Small intestine (tissue), 7 donors: ENCODE measurements at regions not wholly inside any gene's neighbourhood (a gene's known extent, or its start where the extent isn't known, plus 50 kb on each side); places are given as distances from the start of the nearest gene placed in this dataset.

Experiments
- DNase-seq, 2 donors: peaks; one replicate each; pipeline versions ENCODE4 v3.0.0 to v3.0.0-alpha.2; 2013
- FAIRE-seq: peaks from 2 replicates; lab custom pipeline; 2012; peaks lifted over from hg19 to GRCh38; lab: Jason Lieb, UNC
- H3K27ac ChIP-seq, 3 donors: one replicate each; pipeline ENCODE4 v1.5.1; 2013; ENCODE audit warnings: low read length in 2 of 3, mild to moderate bottlenecking in 2 of 3, control low read depth in 1 of 3, inconsistent platforms in 1 of 3, low read depth in 1 of 3, moderate library complexity in 1 of 3
- H3K27me3 ChIP-seq, 3 donors: one replicate each; pipeline ENCODE4 v1.6.1; 2013; ENCODE audit warnings: low read length in 3 of 3, inconsistent platforms in 1 of 3; ENCODE audit not compliant: control insufficient read depth in 3 of 3, insufficient read depth in 3 of 3
- H3K36me3 ChIP-seq, 3 donors: one replicate each; pipeline ENCODE4 v1.6.1; 2013; ENCODE audit warnings: low read length in 3 of 3, inconsistent platforms in 1 of 3, low read depth in 1 of 3, mild to moderate bottlenecking in 1 of 3, moderate library complexity in 1 of 3; ENCODE audit not compliant: control insufficient read depth in 3 of 3, insufficient read depth in 2 of 3
- H3K4me1 ChIP-seq, 3 donors: one replicate each; pipeline ENCODE4 v1.6.1; 2013; ENCODE audit warnings: low read length in 2 of 3, inconsistent platforms in 1 of 3, low read depth in 1 of 3, mild to moderate bottlenecking in 1 of 3, moderate library complexity in 1 of 3; ENCODE audit not compliant: control insufficient read depth in 3 of 3, insufficient read depth in 2 of 3
- H3K4me3 ChIP-seq, 3 donors: one replicate each; pipeline ENCODE4 v1.5.1; 2013; ENCODE audit warnings: low read length in 3 of 3, control low read depth in 1 of 3, inconsistent platforms in 1 of 3, low read depth in 1 of 3, mild to moderate bottlenecking in 1 of 3, moderate library complexity in 1 of 3
- H3K9me3 ChIP-seq, 2 donors: one replicate each; pipeline ENCODE4 v1.6.1; 2013; ENCODE audit warnings: low read depth in 1 of 2, low read length in 1 of 2; ENCODE audit not compliant: control insufficient read depth in 2 of 2, insufficient read depth in 1 of 2
- WGBS, 3 donors: extraction: QIAGEN DNeasy Blood & Tissue Kit; methylation state at CpG; one replicate each; pipeline ENCODE4 v1.1.7; 2013; 5-methylcytosine and 5-hydroxymethylcytosine counted together
- donor health status: healthy with polysubstance abuse.
- donor health status: control.
- donor health status: control.
- donor health status: Bipolar disorder and iron deficiency.
- donor health status: healthy.

GRCh38 chr12:28066879-28067278 lies 94.3 kb upstream of the PTHLH start:
- FAIRE-seq = no peak

GRCh38 chr12:28068467-28068866 lies 95.9 kb upstream of the PTHLH start:
- Histone ChIP-seq H3K9me3 (no peaks in the 10 kb centered on the region), H3K36me3 (no peaks in the 10 kb centered on the region), H3K4me1 (no peaks in the 10 kb centered on the region), H3K27ac (no peak overlapping the region), H3K27me3 (no peaks in the 10 kb centered on the region), H3K4me3 (no peak overlapping the region)
- no peak for DNase-seq
- no peak for FAIRE-seq

More at GRCh38 chr12:28066879-28067278, 94.3 kb upstream of the PTHLH start:
- no peaks in the 10 kb centered on the region for H3K4me1 ChIP-seq
- DNase-seq = no peak
- 94 to 96% (median 96%) methylated on average over 1 of the region's 1 CpG for WGBS, 3 donors
- no peaks in the 10 kb centered on the region for H3K27me3 ChIP-seq
- no peak overlapping the region for H3K4me3 ChIP-seq
- no peaks in the 10 kb centered on the region for H3K36me3 ChIP-seq
- no peak overlapping the region for H3K27ac ChIP-seq
- no peaks in the 10 kb centered on the region for H3K9me3 ChIP-seq

DNA sequence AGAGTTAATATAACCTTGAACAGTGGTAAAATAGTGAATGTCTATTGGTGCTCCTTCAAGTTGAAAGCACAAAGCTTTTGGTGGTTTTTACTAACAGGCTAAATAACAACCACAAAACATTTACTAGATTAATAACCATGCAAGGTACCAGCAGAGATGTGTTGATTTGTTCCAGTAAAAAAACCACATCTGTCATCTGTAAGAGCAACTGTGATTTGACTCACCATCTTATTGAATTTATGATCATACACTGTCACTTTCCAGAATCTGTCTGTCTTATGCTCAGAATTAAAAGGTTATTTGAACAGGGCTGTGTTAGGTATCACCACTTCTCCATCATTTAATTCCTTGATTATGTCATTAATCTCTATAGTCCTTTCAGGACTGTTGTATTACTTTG lies 107.0 kb upstream of the PTHLH start:
- no peaks in the 10 kb centered on the region for H3K9me3 ChIP-seq
- no peak overlapping the region for H3K27ac ChIP-seq
- no peaks in the 10 kb centered on the region for H3K27me3 ChIP-seq
- FAIRE-seq (no peak), DNase-seq (no peak)
- H3K4me1 ChIP-seq = no peaks in the 10 kb centered on the region
- no peak overlapping the region for H3K4me3 ChIP-seq
- H3K36me3 ChIP-seq = no peaks in the 10 kb centered on the region

DNA sequence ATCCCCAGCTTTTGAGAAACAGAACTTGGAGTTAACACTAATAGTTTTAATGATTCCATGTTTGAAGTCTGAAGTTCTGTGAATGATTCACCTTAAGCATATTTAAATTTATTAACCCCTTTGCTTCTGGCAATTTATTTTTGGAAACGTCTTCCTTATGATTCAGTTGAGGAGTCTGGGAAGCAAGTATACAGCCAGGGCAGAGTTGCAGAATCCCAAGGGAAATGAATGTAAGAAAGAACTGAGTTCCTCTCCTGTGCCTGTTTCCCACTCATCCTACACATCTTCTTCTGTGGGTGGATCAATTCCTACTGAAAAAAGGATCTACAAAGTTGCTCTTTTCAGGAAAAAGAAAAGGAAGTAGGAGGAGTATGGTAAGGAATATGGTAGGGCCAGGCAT lies 108.2 kb upstream of the CCDC91 start:
- 13 to 38% (median 24%) methylated on average over 1 of the region's 1 CpG for WGBS, 3 donors
- Histone ChIP-seq H3K4me3 (no peak overlapping the region), H3K9me3 (no peaks in the 10 kb centered on the region), H3K27ac (no peak overlapping the region), H3K36me3 (no peaks in the 10 kb centered on the region), H3K4me1 (no peaks in the 10 kb centered on the region), H3K27me3 (no peaks in the 10 kb centered on the region)
- DNase-seq = no peak
- no peak for FAIRE-seq

DNA sequence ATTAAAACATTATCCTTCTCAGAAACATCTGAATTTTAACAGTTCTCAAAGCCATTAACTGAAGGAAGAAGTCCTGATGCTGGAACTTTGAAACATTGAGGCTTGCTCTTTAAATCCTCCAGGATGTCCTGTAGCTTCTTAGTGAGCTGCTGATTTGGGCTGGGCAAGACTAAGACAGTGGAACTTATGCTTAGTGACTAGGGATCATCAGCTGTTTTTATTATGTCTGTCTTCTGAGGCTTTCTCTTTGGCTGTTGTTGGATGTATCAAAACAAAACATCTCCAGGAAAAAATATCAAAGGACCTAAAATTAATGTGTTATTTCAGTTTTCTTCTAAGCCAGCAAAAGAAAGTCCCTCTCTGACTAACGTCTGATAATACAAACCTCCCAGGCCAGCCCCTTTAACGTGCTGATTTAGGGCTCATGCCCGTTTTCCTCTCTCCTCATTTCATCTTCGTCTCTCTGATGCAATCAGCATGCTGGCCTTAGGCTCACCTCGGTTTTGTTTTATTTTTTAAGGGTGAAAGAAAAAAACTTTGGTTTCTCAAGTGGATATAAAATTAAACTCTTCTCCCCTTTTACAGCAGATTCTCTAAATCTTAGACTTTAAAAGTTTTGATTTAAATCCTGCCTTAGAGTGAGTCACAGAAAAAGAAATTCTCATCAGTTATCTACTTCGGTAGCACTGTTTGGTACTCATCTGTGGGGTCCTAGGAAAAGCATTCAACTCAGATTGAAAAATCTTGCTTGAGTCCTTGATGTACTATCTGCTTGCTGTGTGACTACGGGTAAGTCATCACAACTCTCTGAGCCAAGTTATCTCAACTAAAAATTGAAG lies 106.2 kb upstream of the CCDC91 start:
- 56 to 62% (median 61%) methylated on average over 7 of the region's 7 CpGs for WGBS, 3 donors
- Histone ChIP-seq H3K4me3 (no peak overlapping the region), H3K9me3 (no peaks in the 10 kb centered on the region), H3K27me3 (no peaks in the 10 kb centered on the region), H3K4me1 (no peaks in the 10 kb centered on the region), H3K27ac (no peak overlapping the region), H3K36me3 (no peaks in the 10 kb centered on the region)
- no peak for FAIRE-seq
- no peak for DNase-seq

GRCh38 chr12:28086521-28087155 lies 103.6 kb upstream of the CCDC91 start:
- FAIRE-seq = no peak
- 53 to 67% (median 62%) methylated on average over 8 of the region's 8 CpGs for WGBS, 3 donors
- Histone ChIP-seq H3K36me3 (no peaks in the 10 kb centered on the region), H3K9me3 (no peaks in the 10 kb centered on the region), H3K27me3 (no peaks in the 10 kb centered on the region), H3K27ac (no peak overlapping the region), H3K4me1 (no peaks in the 10 kb centered on the region), H3K4me3 (no peak overlapping the region)
- no peak for DNase-seq

GRCh38 chr12:28088566-28089272 lies 101.5 kb upstream of the CCDC91 start:
- H3K36me3 ChIP-seq = no peaks in the 10 kb centered on the region
- H3K27ac ChIP-seq = no peak overlapping the region
- H3K27me3 ChIP-seq = no peaks in the 10 kb centered on the region
- 65 to 78% (median 66%) methylated on average over 3 of the region's 3 CpGs for WGBS, 3 donors
- DNase-seq (no peak), FAIRE-seq (no peak)
- H3K4me3 ChIP-seq = no peak overlapping the region
- H3K9me3 ChIP-seq = no peaks in the 10 kb centered on the region
- no peaks in the 10 kb centered on the region for H3K4me1 ChIP-seq

DNA sequence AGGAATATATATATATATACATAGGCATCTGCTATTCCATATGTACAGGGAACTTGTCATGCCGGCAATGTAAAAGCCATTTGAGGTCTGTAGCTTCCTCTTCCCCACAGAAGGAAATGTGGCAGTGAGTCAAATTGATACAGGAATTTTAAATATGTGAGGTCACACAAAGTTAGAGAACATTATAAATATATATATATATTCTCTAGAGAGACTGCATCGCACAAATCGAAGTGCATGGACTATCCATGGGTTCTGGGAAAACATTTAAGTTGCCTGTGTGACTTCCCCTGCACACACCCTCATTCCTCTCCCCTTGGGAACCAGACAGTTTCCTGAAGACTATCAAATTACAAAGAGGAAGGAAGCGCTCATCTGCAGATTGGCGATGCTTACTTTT lies 100.9 kb upstream of the CCDC91 start:
- no peaks in the 10 kb centered on the region for H3K9me3 ChIP-seq
- FAIRE-seq (no peak), DNase-seq (no peak)
- H3K36me3 ChIP-seq = no peaks in the 10 kb centered on the region
- WGBS, 3 donors = 33 to 61% (median 60%) methylated on average over 5 of the region's 5 CpGs
- no peak overlapping the region for H3K27ac ChIP-seq
- H3K4me3 ChIP-seq = no peak overlapping the region
- H3K4me1 ChIP-seq = no peaks in the 10 kb centered on the region
- no peaks in the 10 kb centered on the region for H3K27me3 ChIP-seq
